Brain microvascular endothelial cell (primary cell): ENCODE measurements at regions not wholly inside any gene's neighbourhood (a gene's known extent, or its start where the extent isn't known, plus 50 kb on each side); places are given as distances from the start of the nearest gene placed in this dataset.
"Not testable (repeated sequence)": the region's sequence is repeated elsewhere in the genome, so short reads cannot be mapped to it uniquely, and the experiment has no call there.

Source experiments
- DNase-seq: peaks from one replicate; pipeline ENCODE4 v3.0.0-alpha.2; 2020
- H3K27ac ChIP-seq: fragments of 250-450 bp; sonication (Bioruptor Pico); 2 replicates; pipeline ENCODE4 v1.5.1; 2020; ENCODE audit warnings: mild to moderate bottlenecking, moderate library complexity
- H3K27me3 ChIP-seq: fragments of 250-450 bp; sonication (Bioruptor Pico); replicated peaks from 2 replicates; pipeline ENCODE4 v1.5.1; 2020; ENCODE audit warnings: mild to moderate bottlenecking
- H3K36me3 ChIP-seq: fragments of 250-450 bp; sonication (Bioruptor Pico); replicated peaks from 2 replicates; pipeline ENCODE4 v1.5.1; 2020; ENCODE audit warnings: mild to moderate bottlenecking
- H3K4me3 ChIP-seq: 2 replicates; pipeline ENCODE4 v1.5.1; 2011; ENCODE audit warnings: low read depth, mild to moderate bottlenecking, control low read depth, low read length, moderate library complexity
- CTCF ChIP-seq: IDR thresholded peaks from 2 replicates; pipeline ENCODE4 v1.5.1; 2011; ENCODE audit warnings: low read depth, mild to moderate bottlenecking, moderate library complexity, low read length, control low read depth, inconsistent platforms; ENCODE audit errors: missing control alignments
- in situ Hi-C: cut with HindIII; loops from 2 replicates; pipeline ENCODE4 v1.10.0; 2017; ENCODE audit warnings: low sequenced_read_pairs, low pct_ligation_motif_present

DNA sequence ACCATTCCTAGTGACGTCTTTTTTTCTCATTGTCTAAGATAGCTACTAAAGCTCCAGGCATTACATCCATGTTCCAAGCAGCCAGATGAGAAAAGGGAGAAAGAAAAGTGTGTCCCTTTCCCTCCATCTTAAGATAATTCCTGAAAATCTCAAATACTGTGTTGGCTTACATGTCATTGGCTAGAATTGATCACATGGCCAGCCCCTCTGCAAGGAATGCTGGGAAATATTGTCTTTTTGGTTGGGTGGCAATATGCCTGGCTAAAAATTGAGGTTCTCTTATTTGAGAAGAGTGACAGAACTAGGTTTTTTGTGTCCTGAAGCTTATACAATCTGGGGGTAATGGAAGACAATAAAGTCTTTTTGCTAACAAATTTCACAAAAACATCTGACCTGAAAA lies 264.3 kb downstream of the RPAP3 start:
- in situ Hi-C loops: no loop called here
- no peak for TF ChIP-seq CTCF
- no peak for DNase-seq
- H3K27ac ChIP-seq: no peak overlapping the region
- H3K27me3 ChIP-seq: no peaks in the 10 kb centered on the region
- H3K36me3 ChIP-seq: no peaks in the 10 kb centered on the region
- H3K4me3 ChIP-seq: no peak overlapping the region

- DNase-seq: no peak
- no peak overlapping the region for H3K4me3 ChIP-seq
- TF ChIP-seq CTCF: no peak
- in situ Hi-C loops: no loop called here
- no peaks in the 10 kb centered on the region for H3K27me3 ChIP-seq
- H3K27ac ChIP-seq: no peak overlapping the region
- no peaks in the 10 kb centered on the region for H3K36me3 ChIP-seq
These were observed 267.7 kb downstream of the RPAP3 start for GRCh38 chr12:47438175-47438574.

GRCh38 chr12:47437570-47437969 lies 268.3 kb downstream of the RPAP3 start:
- no peak for TF ChIP-seq CTCF
- in situ Hi-C loops: no loop called here
- H3K27ac ChIP-seq: no peak overlapping the region
- H3K36me3 ChIP-seq: no peaks in the 10 kb centered on the region
- DNase-seq: no peak
- no peak overlapping the region for H3K4me3 ChIP-seq
- no peaks in the 10 kb centered on the region for H3K27me3 ChIP-seq

GRCh38 chr12:47433876-47434275 lies 272.0 kb downstream of the RPAP3 start:
- TF ChIP-seq CTCF: no peak
- H3K27ac ChIP-seq: no peak overlapping the region
- H3K36me3 ChIP-seq: no peaks in the 10 kb centered on the region
- no peak overlapping the region for H3K4me3 ChIP-seq
- DNase-seq: no peak
- in situ Hi-C loops: no loop called here
- no peaks in the 10 kb centered on the region for H3K27me3 ChIP-seq

- H3K4me3 ChIP-seq, H3K27me3 ChIP-seq, DNase-seq, H3K36me3 ChIP-seq, in situ Hi-C loops, H3K27ac ChIP-seq: not testable (repeated sequence)
These were observed 279.0 kb downstream of the RPAP3 start for GRCh38 chr12:47426678-47427309.

GRCh38 chr12:47422611-47423010 lies 283.2 kb downstream of the RPAP3 start:
- no peak for DNase-seq
- no peak overlapping the region for H3K27ac ChIP-seq
- H3K36me3 ChIP-seq: no peaks in the 10 kb centered on the region
- no peak overlapping the region for H3K4me3 ChIP-seq
- in situ Hi-C loops: no loop called here
- H3K27me3 ChIP-seq: no peaks in the 10 kb centered on the region
- no peak for TF ChIP-seq CTCF
